ENCODE measurements at regions not wholly inside any gene's neighbourhood (a gene's known extent, or its start where the extent isn't known, plus 50 kb on each side); places are given as distances from the start of the nearest gene placed in this dataset.
"Not testable (repeated sequence)": the region's sequence is repeated elsewhere in the genome, so short reads cannot be mapped to it uniquely, and the experiment has no call there.

DNA sequence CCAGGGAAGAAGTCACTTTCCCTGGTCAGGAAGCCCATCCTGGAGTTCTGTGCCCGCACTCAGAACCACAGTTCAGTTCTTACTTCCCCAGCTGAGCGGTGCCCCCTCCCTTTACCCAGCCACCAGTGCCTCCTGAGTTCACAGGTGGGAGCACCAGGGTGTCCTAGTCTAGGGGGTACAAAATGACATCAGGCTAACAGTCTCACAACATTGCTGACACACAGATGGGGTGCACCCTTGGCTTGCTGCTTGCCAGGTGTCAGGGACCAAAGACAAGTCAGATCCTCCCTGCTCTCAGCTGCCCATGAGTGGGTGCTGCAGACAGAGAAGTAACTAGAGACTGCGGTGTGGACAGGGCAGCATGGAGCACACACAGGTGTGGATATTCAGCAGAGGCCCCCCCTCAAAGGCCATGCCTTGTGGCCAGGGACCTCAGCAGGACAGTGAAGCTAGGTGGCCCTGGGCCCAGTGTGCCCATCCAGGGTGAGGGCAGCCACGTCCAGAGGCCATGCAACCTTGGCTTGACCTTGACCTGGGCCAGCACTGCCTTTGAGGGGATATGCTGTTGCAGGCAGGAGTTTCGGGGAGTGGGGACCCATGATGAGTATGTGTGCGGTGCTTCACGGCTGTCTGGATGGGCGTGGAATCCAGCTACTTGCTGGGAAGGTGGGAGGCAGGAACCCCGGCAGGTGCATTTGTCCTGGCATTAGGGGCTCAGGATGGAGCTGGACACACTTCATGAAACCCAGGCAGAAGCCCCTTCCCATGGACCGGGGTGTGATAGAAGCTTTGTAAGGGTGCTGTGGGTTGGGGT lies 110.4 kb upstream of the FRMD1 start:
- WGBS, 2 donors: 90% methylated on average over 5 to 10 of the region's 10 CpGs
- Histone ChIP-seq H3K9me3 (no peaks in the 10 kb centered on the region), H3K36me3 (ENCODE audit: low read depth, missing control alignments) (no peaks in the 10 kb centered on the region), H3K4me3 (no peak overlapping the region), H3K27me3 (no peaks in the 10 kb centered on the region), H3K27ac (no peak overlapping the region), H3K4me1 (no peaks in the 10 kb centered on the region)
- intact Hi-C loops (cut with DNase I; ENCODE audit: low total_unique reads): no loop called here
- TF ChIP-seq POLR2A (IDR thresholded peaks at IDR 0.05): no peak
- TF ChIP-seq, protein P1, sequence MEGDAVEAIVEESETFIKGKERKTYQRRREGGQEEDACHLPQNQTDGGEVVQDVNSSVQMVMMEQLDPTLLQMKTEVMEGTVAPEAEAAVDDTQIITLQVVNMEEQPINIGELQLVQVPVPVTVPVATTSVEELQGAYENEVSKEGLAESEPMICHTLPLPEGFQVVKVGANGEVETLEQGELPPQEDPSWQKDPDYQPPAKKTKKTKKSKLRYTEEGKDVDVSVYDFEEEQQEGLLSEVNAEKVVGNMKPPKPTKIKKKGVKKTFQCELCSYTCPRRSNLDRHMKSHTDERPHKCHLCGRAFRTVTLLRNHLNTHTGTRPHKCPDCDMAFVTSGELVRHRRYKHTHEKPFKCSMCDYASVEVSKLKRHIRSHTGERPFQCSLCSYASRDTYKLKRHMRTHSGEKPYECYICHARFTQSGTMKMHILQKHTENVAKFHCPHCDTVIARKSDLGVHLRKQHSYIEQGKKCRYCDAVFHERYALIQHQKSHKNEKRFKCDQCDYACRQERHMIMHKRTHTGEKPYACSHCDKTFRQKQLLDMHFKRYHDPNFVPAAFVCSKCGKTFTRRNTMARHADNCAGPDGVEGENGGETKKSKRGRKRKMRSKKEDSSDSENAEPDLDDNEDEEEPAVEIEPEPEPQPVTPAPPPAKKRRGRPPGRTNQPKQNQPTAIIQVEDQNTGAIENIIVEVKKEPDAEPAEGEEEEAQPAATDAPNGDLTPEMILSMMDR (IDR thresholded peaks at IDR 0.05): no peak
- DNase-seq: peak; percentile 5

- no peaks in the 10 kb centered on the region for H3K4me1 ChIP-seq
- intact Hi-C loops (cut with DNase I; ENCODE audit: low total_unique reads): no loop called here
- H3K9me3 ChIP-seq: no peaks in the 10 kb centered on the region
- no peak overlapping the region for H3K27ac ChIP-seq
- WGBS, 2 donors: 87 to 91% methylated on average over 17 of the region's 17 CpGs
- no peaks in the 10 kb centered on the region for H3K27me3 ChIP-seq
- no peak overlapping the region for H3K4me3 ChIP-seq
- TF ChIP-seq, protein P1 (IDR thresholded peaks at IDR 0.05): no peak
- TF ChIP-seq POLR2A (IDR thresholded peaks at IDR 0.05): no peak
- no peak for DNase-seq
- H3K36me3 ChIP-seq (ENCODE audit: low read depth, missing control alignments): no peaks in the 10 kb centered on the region
These were observed 109.6 kb upstream of the FRMD1 start for GRCh38 chr6:168188369-168189199.

DNA sequence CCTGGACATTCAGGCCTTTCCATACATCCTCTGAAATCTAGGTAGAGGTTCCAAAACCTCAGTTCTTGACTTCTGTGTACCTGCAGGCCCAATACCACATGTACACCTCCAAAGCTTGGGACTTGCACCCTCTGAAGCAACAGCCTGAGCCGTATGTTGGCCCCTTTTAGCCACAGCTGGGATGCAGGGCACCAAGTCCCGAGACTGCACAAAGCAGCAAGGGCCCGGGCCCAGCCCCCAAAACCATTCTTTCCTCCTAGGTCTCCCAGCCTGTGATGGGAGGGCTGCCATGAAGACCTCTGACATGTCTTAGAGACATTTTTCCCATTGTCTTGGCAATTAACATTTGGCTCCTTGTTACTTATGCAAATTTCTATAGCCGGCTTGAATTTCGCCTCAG lies 107.4 kb upstream of the FRMD1 start:
- 89 to 94% methylated on average over 5 of the region's 5 CpGs for WGBS, 2 donors
- DNase-seq: no peak
- intact Hi-C loops (cut with DNase I; ENCODE audit: low total_unique reads): no loop called here

GRCh38 chr6:168186018-168186417 lies 107.0 kb upstream of the FRMD1 start:
- intact Hi-C loops (cut with DNase I; ENCODE audit: low total_unique reads); H3K9me3 ChIP-seq; H3K4me3 ChIP-seq; DNase-seq; H3K27ac ChIP-seq; H3K4me1 ChIP-seq; H3K36me3 ChIP-seq (ENCODE audit: low read depth, missing control alignments); H3K27me3 ChIP-seq: not testable (repeated sequence)
- WGBS, 2 donors: 89 to 100% methylated on average over 1 of the region's 1 CpG

More for the DNA sequence above, 107.4 kb upstream of the FRMD1 start:
- Histone ChIP-seq H3K9me3 (no peaks in the 10 kb centered on the region), H3K27me3 (no peaks in the 10 kb centered on the region), H3K27ac (no peak overlapping the region), H3K4me3 (no peak overlapping the region), H3K36me3 (ENCODE audit: low read depth, missing control alignments) (no peaks in the 10 kb centered on the region), H3K4me1 (no peaks in the 10 kb centered on the region)
- TF ChIP-seq, protein P1 (IDR thresholded peaks at IDR 0.05): no peak
- no peak for TF ChIP-seq POLR2A (IDR thresholded peaks at IDR 0.05)

GRCh38 chr6:168184701-168185100 lies 105.7 kb upstream of the FRMD1 start:
- WGBS, 2 donors: 86 to 88% methylated on average over 5 of the region's 5 CpGs
- DNase-seq: no peak

More at GRCh38 chr6:168184701-168185100, 105.7 kb upstream of the FRMD1 start:
- no peaks in the 10 kb centered on the region for H3K27me3 ChIP-seq
- H3K4me3 ChIP-seq: no peak overlapping the region
- no peaks in the 10 kb centered on the region for H3K9me3 ChIP-seq
- H3K4me1 ChIP-seq: no peaks in the 10 kb centered on the region
- H3K36me3 ChIP-seq (ENCODE audit: low read depth, missing control alignments): no peaks in the 10 kb centered on the region
- H3K27ac ChIP-seq: no peak overlapping the region
- TF ChIP-seq, protein P1 (IDR thresholded peaks at IDR 0.05): no peak
- TF ChIP-seq POLR2A (IDR thresholded peaks at IDR 0.05): no peak
- intact Hi-C loops (cut with DNase I; ENCODE audit: low total_unique reads): no loop called here

Data from testis (tissue), 2 donors.